ENCODE measurements at regions not wholly inside any gene's neighbourhood (a gene's known extent, or its start where the extent isn't known, plus 50 kb on each side); places are given as distances from the start of the nearest gene placed in this dataset.

DNA sequence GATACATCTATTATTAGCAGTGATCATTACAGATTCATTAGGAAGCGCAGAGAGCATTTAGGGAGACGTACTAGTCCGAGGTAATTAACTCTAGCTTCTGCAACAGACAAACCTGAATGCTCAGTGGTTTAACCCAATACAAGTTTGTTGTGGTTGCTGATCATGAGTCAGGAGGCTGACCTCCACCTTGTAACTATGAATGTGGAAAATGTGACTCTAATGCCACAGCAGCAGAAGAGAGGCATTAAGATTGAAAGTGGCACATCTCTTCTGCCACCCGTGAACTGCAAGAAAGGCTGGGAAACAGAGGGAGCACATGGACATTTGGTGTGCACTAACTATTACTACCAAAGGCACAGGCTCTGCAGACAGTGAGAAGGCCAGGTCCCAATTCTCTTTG, 71.2 kb upstream of the C3orf80 start:
- Mint-ChIP-seq H3K4me3 (no peak overlapping the region), H3K9me3 (ENCODE audit: low read depth) (no peaks in the 10 kb centered on the region), H3K36me3 (ENCODE audit: low read depth) (no peaks in the 10 kb centered on the region), H3K27ac (no peak overlapping the region), H3K4me1 (no peaks in the 10 kb centered on the region), H3K27me3 (peaks cover 2% of the 10 kb centered on the region)
- no peak for DNase-seq
- ATAC-seq = peak; percentile 65
- ChIA-PET POLR2A (no interaction called here), CTCF (interaction anchor here (0.7 to 1.0 kb wide), 2 partner anchors 9 to 328 kb away, joined by 3 read pairs; no protein-coding TSS in a partner anchor)
- intact Hi-C loops (cut with DNase I, micrococcal nuclease) = no loop called here

DNA sequence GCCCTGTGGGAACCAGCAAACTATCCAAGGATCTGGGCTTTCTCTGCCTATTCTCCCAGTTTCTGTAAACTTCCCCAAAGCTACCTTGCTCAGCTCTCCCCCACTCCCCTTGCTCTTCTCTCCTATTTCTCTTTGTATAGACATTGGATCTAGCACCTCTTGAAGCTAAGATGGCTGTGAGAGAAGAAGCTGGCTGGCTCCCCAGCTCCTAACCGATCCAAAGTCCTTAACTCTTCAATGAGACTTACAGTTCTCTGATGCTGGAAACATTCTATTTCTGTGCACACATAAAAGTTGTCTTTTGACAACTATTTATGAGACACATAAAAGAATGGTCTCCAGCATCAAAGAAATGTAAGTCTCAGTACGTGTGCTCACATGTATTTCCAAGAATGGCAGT, 70.6 kb upstream of the C3orf80 start:
- Mint-ChIP-seq H3K27me3 (peaks cover 2% of the 10 kb centered on the region), H3K4me1 (no peaks in the 10 kb centered on the region), H3K9me3 (ENCODE audit: low read depth) (no peaks in the 10 kb centered on the region), H3K27ac (no peak overlapping the region), H3K36me3 (ENCODE audit: low read depth) (no peaks in the 10 kb centered on the region), H3K4me3 (no peak overlapping the region)
- no peak for DNase-seq
- no peak for ATAC-seq
- intact Hi-C loops (cut with DNase I, micrococcal nuclease) = no loop called here
- CTCF ChIA-PET = interaction anchor here (1.0 kb wide), 1 partner anchor 8 kb away, joined by 3 read pairs; no protein-coding TSS in a partner anchor
- POLR2A ChIA-PET = no interaction called here

DNA sequence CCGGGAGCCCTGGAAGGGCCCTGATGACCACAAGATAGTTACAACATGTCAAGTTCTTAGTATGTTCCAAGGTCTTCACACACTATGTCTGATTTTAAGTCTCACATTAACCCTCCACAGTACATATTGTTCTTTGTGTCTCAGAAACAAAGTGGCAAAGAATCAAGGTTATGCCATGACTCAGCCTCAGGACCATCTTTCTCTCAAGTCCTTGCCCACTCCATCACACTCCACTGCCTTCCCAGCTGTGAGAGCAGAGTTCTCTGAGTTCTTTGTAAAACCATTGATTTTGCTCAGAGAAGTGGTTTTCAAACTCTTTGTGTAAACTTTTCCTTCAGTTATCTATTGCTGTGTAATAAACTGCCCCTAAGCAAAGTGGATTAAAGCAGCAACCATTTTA, 67.9 kb upstream of the C3orf80 start:
- H3K27ac Mint-ChIP-seq = no peak overlapping the region
- H3K9me3 Mint-ChIP-seq (ENCODE audit: low read depth) = no peaks in the 10 kb centered on the region
- CTCF ChIA-PET = interaction anchor here (0.7 kb wide), 1 partner anchor 815 kb away, joined by 3 read pairs; no protein-coding TSS in a partner anchor
- no peak overlapping the region for H3K4me3 Mint-ChIP-seq
- POLR2A ChIA-PET = no interaction called here
- ATAC-seq = no peak
- H3K27me3 Mint-ChIP-seq = peaks cover 2% of the 10 kb centered on the region
- no peak for DNase-seq
- H3K36me3 Mint-ChIP-seq (ENCODE audit: low read depth) = no peaks in the 10 kb centered on the region
- intact Hi-C loops (cut with DNase I, micrococcal nuclease) = no loop called here
- no peaks in the 10 kb centered on the region for H3K4me1 Mint-ChIP-seq

DNA sequence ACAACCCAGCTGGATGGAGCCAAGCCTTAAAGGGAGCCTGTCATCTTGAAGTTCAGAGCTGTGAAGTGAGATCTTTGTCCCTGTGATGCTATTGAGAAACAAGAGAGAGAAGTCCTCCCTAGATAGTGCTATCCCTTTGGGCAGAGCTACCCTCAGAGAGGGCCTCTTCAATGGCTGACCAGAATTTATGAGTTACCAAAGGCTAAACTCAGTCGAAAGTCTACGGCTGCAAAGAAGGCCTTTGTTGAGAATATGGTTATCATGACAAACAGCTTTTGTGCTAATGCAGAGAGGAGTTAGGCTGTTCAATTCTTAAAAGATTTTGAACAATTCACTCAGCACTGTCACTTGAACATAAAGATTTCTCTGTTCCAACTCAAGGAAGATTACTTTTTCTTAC, 65.9 kb upstream of the C3orf80 start:
- ChIA-PET POLR2A (no interaction called here), CTCF (interaction anchor here (0.6 kb wide), 1 partner anchor 337 kb away, joined by 3 read pairs; no protein-coding TSS in a partner anchor)
- Mint-ChIP-seq H3K4me1 (no peaks in the 10 kb centered on the region), H3K27ac (no peak overlapping the region), H3K4me3 (no peak overlapping the region), H3K27me3 (no peaks in the 10 kb centered on the region), H3K9me3 (ENCODE audit: low read depth) (no peaks in the 10 kb centered on the region), H3K36me3 (ENCODE audit: low read depth) (no peaks in the 10 kb centered on the region)
- DNase-seq = no peak
- no peak for ATAC-seq
- intact Hi-C loops (cut with DNase I, micrococcal nuclease) = no loop called here

DNA sequence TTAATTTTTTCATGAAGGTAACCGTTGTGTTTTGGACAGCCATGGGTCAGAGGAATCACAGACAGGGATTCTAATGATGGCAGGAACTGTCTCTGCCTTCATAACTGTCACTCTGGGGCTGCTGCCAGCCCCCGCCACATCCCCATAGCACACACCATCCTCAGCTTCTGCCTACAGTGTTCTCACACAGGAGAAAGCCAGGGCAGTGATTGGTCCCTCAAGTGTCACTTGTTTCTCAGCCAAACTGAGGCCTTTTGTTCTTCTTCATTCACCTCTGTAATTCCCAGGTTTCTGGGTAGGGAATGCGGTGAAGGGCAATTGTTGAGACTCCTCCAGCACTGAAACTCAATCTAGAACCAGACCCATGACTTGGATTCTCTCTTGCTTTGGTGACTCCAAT, 65.4 kb upstream of the C3orf80 start:
- ChIA-PET POLR2A (no interaction called here), CTCF (no interaction called here)
- Mint-ChIP-seq H3K36me3 (ENCODE audit: low read depth) (no peaks in the 10 kb centered on the region), H3K4me1 (no peaks in the 10 kb centered on the region), H3K4me3 (no peak overlapping the region), H3K27ac (no peak overlapping the region), H3K27me3 (no peaks in the 10 kb centered on the region), H3K9me3 (ENCODE audit: low read depth) (no peaks in the 10 kb centered on the region)
- no peak for ATAC-seq
- intact Hi-C loops (cut with DNase I, micrococcal nuclease) = loop anchor here (5.0 kb wide), 2 partner anchors 182 to 327 kb away; no protein-coding TSS in a partner anchor
- no peak for DNase-seq

DNA sequence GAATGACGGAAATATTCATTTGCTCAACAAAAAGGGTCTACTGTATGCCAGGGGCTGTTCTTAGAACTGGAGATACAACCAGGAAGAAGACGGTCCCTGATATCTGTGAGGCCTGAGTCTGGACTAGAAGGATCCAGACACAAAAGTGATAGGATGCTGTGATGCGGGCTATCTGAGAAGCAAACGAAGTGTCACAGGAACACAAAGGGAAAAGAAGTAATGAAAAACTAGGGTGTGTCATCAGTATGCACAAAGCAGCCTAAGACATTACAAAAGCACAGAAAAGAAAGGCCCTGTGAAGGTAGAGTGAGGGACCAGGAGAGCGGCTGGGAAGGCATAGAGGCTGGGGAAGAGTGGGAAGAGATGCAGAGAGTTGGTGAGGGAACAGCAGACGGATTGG, 63.3 kb upstream of the C3orf80 start:
- CTCF ChIA-PET = no interaction called here
- Mint-ChIP-seq H3K27me3 (no peaks in the 10 kb centered on the region), H3K27ac (no peak overlapping the region), H3K9me3 (ENCODE audit: low read depth) (no peaks in the 10 kb centered on the region), H3K36me3 (ENCODE audit: low read depth) (no peaks in the 10 kb centered on the region), H3K4me3 (no peak overlapping the region), H3K4me1 (no peaks in the 10 kb centered on the region)
- POLR2A ChIA-PET = interaction anchor here (0.7 kb wide), 1 partner anchor 258 kb away, joined by 3 read pairs; no protein-coding TSS in a partner anchor
- intact Hi-C loops (cut with DNase I, micrococcal nuclease) = loop anchor here (5.0 kb wide), 2 partner anchors 180 to 325 kb away; no protein-coding TSS in a partner anchor
- ATAC-seq (no peak), DNase-seq (no peak)

DNA sequence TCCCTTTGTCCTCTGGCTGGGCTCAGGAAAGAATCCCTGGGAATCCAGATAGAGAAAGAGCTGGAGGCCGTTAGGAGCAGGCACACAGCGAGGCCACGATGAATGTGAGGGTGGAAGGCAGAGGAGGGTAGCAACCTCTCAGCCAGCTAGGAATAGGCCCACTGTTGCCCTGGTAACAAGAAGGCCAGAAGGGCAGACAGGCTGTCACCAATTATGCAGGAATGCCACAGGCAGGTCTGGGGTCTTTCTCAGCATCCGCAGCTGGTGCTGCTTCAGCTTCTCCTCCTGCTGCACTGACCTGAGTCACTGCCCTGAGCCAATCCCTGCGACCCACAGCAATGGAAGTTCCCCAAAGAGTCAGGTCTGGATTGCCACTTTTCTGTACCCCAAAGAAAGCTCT, 62.8 kb upstream of the C3orf80 start:
- no peaks in the 10 kb centered on the region for H3K36me3 Mint-ChIP-seq (ENCODE audit: low read depth)
- no peaks in the 10 kb centered on the region for H3K27me3 Mint-ChIP-seq
- intact Hi-C loops (cut with DNase I, micrococcal nuclease) = loop anchor here (5.0 kb wide), 2 partner anchors 180 to 325 kb away; no protein-coding TSS in a partner anchor
- ATAC-seq (no peak), DNase-seq (no peak)
- no peaks in the 10 kb centered on the region for H3K4me1 Mint-ChIP-seq
- H3K27ac Mint-ChIP-seq = no peak overlapping the region
- no peak overlapping the region for H3K4me3 Mint-ChIP-seq
- POLR2A ChIA-PET = interaction anchor here (0.7 kb wide), 1 partner anchor 259 kb away, joined by 3 read pairs; no protein-coding TSS in a partner anchor
- H3K9me3 Mint-ChIP-seq (ENCODE audit: low read depth) = no peaks in the 10 kb centered on the region
- CTCF ChIA-PET = interaction anchor here (0.7 to 1.6 kb wide), 3 partner anchors 33 to 255 kb away, joined by 3 to 4 read pairs (median 3); no protein-coding TSS in a partner anchor

DNA sequence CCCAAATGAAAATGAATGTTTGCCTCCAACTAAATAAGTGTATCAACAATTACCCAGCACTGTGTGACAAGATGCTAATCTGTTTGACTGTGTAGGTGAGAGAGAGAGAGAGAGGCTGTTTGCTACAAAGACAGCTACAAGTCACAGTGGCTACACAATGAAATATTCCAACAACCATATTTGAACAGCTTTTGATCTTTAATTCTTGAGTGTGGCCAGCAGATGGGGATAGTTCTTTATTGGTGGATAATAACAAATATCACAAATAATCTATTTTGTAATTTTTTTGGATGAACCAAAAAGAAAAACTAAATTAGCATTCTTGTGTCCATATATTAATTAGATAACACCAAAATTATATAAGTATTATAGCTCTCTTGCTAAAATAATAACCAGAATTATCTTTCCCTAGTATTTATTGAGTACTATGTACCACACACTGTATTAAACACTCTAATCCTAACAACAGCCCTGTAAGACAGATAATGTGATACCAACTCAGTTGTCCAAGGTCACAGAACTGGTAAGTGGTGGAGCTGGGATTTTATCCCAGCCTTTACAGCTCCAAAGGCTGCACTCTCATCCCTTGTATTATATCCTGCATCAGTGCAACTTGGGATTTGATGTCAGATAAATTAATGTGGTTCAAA, 61.9 kb upstream of the C3orf80 start:
- Mint-ChIP-seq H3K9me3 (ENCODE audit: low read depth) (no peaks in the 10 kb centered on the region), H3K27me3 (no peaks in the 10 kb centered on the region), H3K36me3 (ENCODE audit: low read depth) (no peaks in the 10 kb centered on the region), H3K27ac (no peak overlapping the region), H3K4me1 (no peaks in the 10 kb centered on the region), H3K4me3 (no peak overlapping the region)
- POLR2A ChIA-PET = interaction anchor here (0.7 kb wide), 2 partner anchors 62 to 252 kb away, joined by 8 to 11 read pairs; partner anchors contain the start of gene C3orf80
- intact Hi-C loops (cut with DNase I, micrococcal nuclease) = loop anchor here (1.0 to 5.0 kb wide), 3 partner anchors 179 to 324 kb away; no protein-coding TSS in a partner anchor
- CTCF ChIA-PET = interaction anchor here (0.6 to 1.6 kb wide), 13 partner anchors 9 to 322 kb away, joined by 3 to 5 read pairs (median 3); no protein-coding TSS in a partner anchor
- DNase-seq (no peak), ATAC-seq (no peak)

DNA sequence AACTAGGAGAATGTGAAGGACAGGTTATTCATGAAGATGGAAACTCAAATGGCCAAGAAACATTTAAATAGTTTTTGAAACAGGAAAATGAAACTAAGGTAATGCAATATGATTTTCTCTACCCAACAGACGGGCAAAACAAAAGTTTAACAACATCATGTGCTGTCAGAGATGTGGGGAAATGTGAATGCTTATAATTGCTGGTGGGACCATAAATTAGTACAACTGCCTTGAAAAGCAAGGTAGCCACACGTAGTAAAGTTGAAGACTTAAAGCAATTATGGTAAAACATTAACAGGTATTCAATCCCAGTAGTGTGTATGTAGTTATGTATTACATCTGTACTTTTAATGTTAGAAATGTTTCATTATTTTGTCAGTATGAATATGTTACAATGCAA, 57.0 kb upstream of the C3orf80 start:
- H3K36me3 Mint-ChIP-seq (ENCODE audit: low read depth) = no peaks in the 10 kb centered on the region
- intact Hi-C loops (cut with DNase I, micrococcal nuclease) = no loop called here
- POLR2A ChIA-PET = interaction anchor here (0.6 kb wide), 1 partner anchor 354 kb away, joined by 4 read pairs; no protein-coding TSS in a partner anchor
- DNase-seq = no peak
- no peaks in the 10 kb centered on the region for H3K9me3 Mint-ChIP-seq (ENCODE audit: low read depth)
- peaks cover 13% of the 10 kb centered on the region for H3K4me1 Mint-ChIP-seq
- no peaks in the 10 kb centered on the region for H3K27me3 Mint-ChIP-seq
- no peak for ATAC-seq
- no peak overlapping the region for H3K27ac Mint-ChIP-seq
- H3K4me3 Mint-ChIP-seq = no peak overlapping the region
- CTCF ChIA-PET = no interaction called here

DNA sequence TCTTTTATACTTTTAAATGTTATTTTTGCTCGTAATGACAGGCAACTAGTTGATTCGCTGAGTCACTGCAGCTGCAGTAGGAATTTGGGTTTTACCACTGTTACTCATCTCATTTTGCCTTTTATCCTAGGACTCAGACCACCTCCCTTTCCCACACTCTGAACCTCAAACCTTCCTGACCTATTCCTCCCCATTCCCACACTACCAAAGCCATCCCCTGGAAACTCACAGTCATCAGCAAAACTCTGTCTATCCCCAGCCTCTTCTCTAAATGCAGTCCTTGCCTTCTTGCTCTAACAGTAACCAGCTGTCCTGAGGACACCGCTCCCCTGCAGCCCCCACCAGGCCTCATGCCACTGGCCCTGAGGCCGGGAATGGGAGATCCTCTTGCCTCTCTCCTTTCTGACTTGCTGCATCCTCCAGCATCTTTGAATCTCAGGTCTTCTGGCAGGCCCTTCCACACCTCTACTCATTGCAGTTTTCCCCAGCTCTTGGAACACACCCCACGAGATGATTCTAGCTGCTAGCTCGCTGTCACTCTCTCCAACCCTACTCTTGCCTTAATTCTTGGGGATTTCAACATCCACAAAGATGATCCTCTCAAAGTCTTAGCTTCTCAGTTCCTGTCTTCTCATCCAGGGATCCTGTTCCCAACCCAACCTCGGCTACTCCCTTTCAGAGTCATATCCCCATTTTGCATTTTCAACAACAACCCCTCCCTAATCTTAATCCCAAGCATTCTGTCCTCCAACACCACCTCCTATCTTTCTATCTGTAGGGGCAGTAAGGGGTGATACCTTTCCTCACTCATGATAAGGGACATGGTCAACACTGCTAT, 55.9 kb upstream of the C3orf80 start:
- H3K4me3 Mint-ChIP-seq = no peak overlapping the region
- DNase-seq (no peak), ATAC-seq (no peak)
- no peak overlapping the region for H3K27ac Mint-ChIP-seq
- POLR2A ChIA-PET = interaction anchor here (0.6 kb wide), 1 partner anchor 121 kb away, joined by 3 read pairs; no protein-coding TSS in a partner anchor
- no peaks in the 10 kb centered on the region for H3K27me3 Mint-ChIP-seq
- CTCF ChIA-PET = no interaction called here
- H3K36me3 Mint-ChIP-seq (ENCODE audit: low read depth) = no peaks in the 10 kb centered on the region
- no peaks in the 10 kb centered on the region for H3K9me3 Mint-ChIP-seq (ENCODE audit: low read depth)
- peaks cover 13% of the 10 kb centered on the region for H3K4me1 Mint-ChIP-seq
- intact Hi-C loops (cut with DNase I, micrococcal nuclease) = no loop called here

DNA sequence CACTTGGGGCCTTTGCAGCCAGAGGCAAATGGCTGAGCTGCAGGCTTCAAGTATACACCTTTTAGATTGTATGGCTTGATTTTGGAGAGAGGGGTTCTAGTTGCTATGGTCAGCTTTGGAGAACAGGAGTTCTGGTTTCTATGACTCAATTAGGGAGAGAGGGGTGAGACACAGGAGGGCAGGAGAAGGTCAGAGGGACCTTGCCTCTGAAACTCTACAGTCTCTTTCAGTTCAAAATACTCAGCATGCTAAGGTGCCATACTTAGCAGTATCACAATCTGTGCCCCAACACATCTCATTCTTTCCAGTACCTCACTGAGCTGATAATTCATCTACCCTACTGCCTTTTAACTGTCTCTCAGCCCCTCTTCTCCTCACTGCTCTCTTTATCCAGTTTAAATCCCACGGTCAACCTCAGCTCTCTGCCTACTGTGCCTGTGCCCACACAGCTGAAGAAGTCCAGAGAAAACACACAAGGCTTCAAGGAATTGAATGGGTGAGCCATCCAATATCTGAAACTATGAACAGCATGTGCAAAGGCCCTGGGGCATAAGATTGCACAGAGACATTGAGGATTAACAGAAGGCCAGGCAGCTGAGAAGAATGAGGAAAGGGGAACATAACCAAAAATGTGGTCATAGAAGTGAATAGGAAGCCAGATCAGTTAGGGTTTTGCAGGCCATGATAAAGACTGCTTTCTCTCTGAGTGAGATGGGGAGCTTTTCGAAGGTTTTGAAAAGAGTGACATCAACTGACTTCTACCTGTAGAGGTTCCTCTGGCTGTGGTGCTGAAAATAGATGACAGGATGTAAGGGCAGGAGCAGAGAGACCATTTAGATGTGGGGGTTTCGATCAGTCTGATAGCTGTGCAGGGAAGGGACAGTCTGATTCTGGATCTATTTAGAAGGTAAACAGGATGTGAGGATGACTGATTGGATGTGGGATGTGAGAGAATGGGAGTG, 54.5 kb upstream of the C3orf80 start:
- H3K36me3 Mint-ChIP-seq (ENCODE audit: low read depth) = no peaks in the 10 kb centered on the region
- H3K27me3 Mint-ChIP-seq = no peaks in the 10 kb centered on the region
- intact Hi-C loops (cut with DNase I, micrococcal nuclease) = no loop called here
- no peak overlapping the region for H3K4me3 Mint-ChIP-seq
- ChIA-PET POLR2A (no interaction called here), CTCF (no interaction called here)
- no peaks in the 10 kb centered on the region for H3K9me3 Mint-ChIP-seq (ENCODE audit: low read depth)
- no peak overlapping the region for H3K27ac Mint-ChIP-seq
- ATAC-seq = no peak
- DNase-seq = no peak
- H3K4me1 Mint-ChIP-seq = peaks cover 13% of the 10 kb centered on the region
